Testis (tissue), 2 donors: ENCODE measurements at regions not wholly inside any gene's neighbourhood (a gene's known extent, or its start where the extent isn't known, plus 50 kb on each side); places are given as distances from the start of the nearest gene placed in this dataset.
"Not testable (repeated sequence)": the region's sequence is repeated elsewhere in the genome, so short reads cannot be mapped to it uniquely, and the experiment has no call there.

Experiments used
- DNase-seq: peaks from one replicate; pipeline ENCODE4 v3.0.0-alpha.2; 2019
- H3K27ac ChIP-seq, 2 donors: fragments of 200-600 bp; sonication (generic); one replicate each; pipeline ENCODE4 v1.5.1; 2019
- H3K27me3 ChIP-seq: fragments of 200-600 bp; sonication (generic); one replicate; pipeline ENCODE4 v1.5.1; 2019
- H3K36me3 ChIP-seq: fragments of 200-600 bp; sonication (generic); one replicate; pipeline ENCODE4 v1.5.1; 2017; ENCODE audit warnings: low read depth; ENCODE audit errors: missing control alignments
- H3K4me1 ChIP-seq: fragments of 200-600 bp; sonication (generic); one replicate; pipeline ENCODE4 v1.5.1; 2019
- H3K4me3 ChIP-seq, 2 donors: fragments of 200-600 bp; sonication (generic); one replicate each; pipeline ENCODE4 v1.5.1; 2017 to 2019
- H3K9me3 ChIP-seq: fragments of 200-600 bp; sonication (generic); one replicate; pipeline ENCODE4 v1.5.1; 2017
- POLR2A ChIP-seq: fragments of 450-650 bp; IDR thresholded peaks from one replicate; pipeline ENCODE4 v1.6.1; 2017; ENCODE audit warnings: antibody characterized with exemption, mild to moderate bottlenecking, moderate library complexity
- WGBS, 2 donors: methylation state at CpG; one replicate each; pipeline ENCODE4 v1.1.5; 2018; 5-methylcytosine and 5-hydroxymethylcytosine counted together
- intact Hi-C: fragments of 100-400 bp; cut with DNase I; formaldehyde crosslinking; loops from one replicate; pipeline ENCODE4 v1.15.1; 2023; ENCODE audit warnings: low total_unique reads
- TF ChIP-seq, protein P1 (sequence below), 3 experiments: fragments of 450-650 bp in 2 of 3; fragments of 200-600 bp in 1 of 3; sonication (generic) in 1 of 3; IDR thresholded peaks; one replicate each; pipeline ENCODE4 v1.5.1; 2016 to 2019; ENCODE audit warnings: antibody characterized with exemption in 3 of 3, mild to moderate bottlenecking in 2 of 3, moderate library complexity in 1 of 3

DNA sequence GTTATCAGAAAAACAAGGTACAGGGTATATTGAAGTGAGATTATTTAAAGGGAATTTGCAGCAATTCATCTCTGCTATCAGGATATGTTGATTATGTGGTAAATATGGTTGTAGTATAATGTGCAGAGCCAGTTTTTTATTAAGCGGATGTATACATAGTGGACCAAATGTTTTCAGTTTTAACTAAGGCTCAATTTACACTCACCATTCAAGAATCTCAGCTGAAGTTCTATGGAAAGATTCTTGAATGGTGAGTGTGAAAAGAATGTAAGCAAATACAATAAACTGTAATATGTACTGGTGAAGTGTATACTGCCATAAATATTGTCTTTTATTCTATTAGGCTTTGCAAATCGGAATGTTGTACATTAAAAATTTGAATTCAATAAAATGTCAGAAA, 895.9 kb upstream of the CDH10 start:
- WGBS, 2 donors = 85 to 90% methylated on average over 2 of the region's 2 CpGs
- H3K27me3 ChIP-seq = no peaks in the 10 kb centered on the region
- TF ChIP-seq, protein P1, sequence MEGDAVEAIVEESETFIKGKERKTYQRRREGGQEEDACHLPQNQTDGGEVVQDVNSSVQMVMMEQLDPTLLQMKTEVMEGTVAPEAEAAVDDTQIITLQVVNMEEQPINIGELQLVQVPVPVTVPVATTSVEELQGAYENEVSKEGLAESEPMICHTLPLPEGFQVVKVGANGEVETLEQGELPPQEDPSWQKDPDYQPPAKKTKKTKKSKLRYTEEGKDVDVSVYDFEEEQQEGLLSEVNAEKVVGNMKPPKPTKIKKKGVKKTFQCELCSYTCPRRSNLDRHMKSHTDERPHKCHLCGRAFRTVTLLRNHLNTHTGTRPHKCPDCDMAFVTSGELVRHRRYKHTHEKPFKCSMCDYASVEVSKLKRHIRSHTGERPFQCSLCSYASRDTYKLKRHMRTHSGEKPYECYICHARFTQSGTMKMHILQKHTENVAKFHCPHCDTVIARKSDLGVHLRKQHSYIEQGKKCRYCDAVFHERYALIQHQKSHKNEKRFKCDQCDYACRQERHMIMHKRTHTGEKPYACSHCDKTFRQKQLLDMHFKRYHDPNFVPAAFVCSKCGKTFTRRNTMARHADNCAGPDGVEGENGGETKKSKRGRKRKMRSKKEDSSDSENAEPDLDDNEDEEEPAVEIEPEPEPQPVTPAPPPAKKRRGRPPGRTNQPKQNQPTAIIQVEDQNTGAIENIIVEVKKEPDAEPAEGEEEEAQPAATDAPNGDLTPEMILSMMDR (IDR thresholded peaks at IDR 0.05) = no peak
- TF ChIP-seq POLR2A = no peak
- intact Hi-C loops = no loop called here
- no peak overlapping the region for H3K27ac ChIP-seq
- H3K36me3 ChIP-seq = peaks cover 3% of the 10 kb centered on the region
- no peaks in the 10 kb centered on the region for H3K4me1 ChIP-seq
- H3K9me3 ChIP-seq = no peaks in the 10 kb centered on the region
- DNase-seq = no peak
- no peak overlapping the region for H3K4me3 ChIP-seq

DNA sequence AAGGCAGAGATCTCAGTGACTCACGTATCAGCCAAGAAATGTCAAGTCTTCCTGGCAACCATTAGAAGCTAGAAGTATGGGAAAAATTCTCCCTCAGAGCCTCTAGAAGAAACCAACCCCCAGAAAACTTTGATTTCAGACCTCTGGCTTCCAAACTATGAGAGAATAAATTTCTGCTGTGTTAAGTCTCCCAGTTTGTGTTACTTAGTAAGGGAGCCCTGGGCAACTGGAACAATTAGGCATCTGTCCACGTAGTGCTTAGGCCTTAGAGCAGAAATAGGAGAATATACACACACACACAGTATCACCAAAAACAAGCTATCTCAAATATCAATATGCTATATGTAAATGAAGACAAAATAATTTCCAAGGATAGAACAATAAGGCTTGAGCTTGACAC, 894.8 kb upstream of the CDH10 start:
- Histone ChIP-seq H3K36me3 (peaks cover 3% of the 10 kb centered on the region), H3K27ac (no peak overlapping the region), H3K4me3 (no peak overlapping the region), H3K4me1 (no peaks in the 10 kb centered on the region), H3K9me3 (no peaks in the 10 kb centered on the region), H3K27me3 (no peaks in the 10 kb centered on the region)
- WGBS, 2 donors = 70 to 80% methylated on average over 2 of the region's 2 CpGs
- DNase-seq = no peak
- intact Hi-C loops = no loop called here
- TF ChIP-seq, protein P1 (IDR thresholded peaks at IDR 0.05) = no peak
- TF ChIP-seq POLR2A = no peak

DNA sequence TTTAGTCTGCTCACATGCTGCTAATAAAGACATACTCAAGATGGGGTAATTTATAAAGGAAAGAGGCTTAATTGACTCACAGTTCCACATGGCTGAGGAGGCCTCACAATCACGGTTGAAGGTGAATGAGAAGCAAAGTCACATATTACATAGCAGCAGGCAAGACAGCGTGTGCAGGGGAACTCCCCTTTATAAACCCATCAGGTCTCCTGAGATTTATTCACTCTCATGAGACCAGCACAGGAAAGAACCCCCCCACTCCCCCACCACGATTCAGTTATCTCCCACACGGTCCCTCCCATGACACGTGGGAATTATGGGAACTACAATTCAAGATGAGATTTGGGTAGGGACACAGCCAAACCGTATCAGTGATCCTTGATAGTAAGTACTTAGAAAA, 891.7 kb upstream of the CDH10 start:
- WGBS, 2 donors = 63 to 67% methylated on average over 6 of the region's 6 CpGs
- H3K27ac ChIP-seq, H3K4me3 ChIP-seq, intact Hi-C loops, DNase-seq, H3K36me3 ChIP-seq, H3K9me3 ChIP-seq, H3K4me1 ChIP-seq, H3K27me3 ChIP-seq: not testable (repeated sequence)

DNA sequence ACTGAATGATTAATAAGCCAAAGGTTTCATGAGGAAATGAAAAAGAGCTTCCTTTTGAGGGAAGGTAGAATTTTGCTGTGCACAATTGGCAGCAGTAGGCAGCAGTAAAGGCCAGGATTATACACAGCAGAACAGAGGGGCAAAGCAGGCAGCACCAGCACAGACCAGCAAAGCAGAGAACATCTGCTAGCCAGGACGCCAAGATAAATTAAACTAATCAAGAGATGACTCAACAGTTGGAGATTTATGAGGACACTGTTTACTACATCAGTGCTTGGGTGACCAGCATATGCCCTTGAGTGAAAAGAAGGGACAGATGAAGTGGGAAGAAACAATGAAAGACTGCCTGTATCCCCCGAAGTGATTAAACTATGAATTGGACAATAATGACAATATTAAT, 871.4 kb upstream of the CDH10 start:
- Histone ChIP-seq H3K27ac (no peak overlapping the region), H3K9me3 (no peaks in the 10 kb centered on the region), H3K4me1 (no peaks in the 10 kb centered on the region), H3K4me3 (no peak overlapping the region), H3K36me3 (no peaks in the 10 kb centered on the region), H3K27me3 (no peaks in the 10 kb centered on the region)
- 33 to 42% methylated on average over 2 of the region's 2 CpGs for WGBS, 2 donors
- no peak for DNase-seq
- TF ChIP-seq POLR2A = no peak
- TF ChIP-seq, protein P1 (IDR thresholded peaks at IDR 0.05) = no peak
- intact Hi-C loops = no loop called here

DNA sequence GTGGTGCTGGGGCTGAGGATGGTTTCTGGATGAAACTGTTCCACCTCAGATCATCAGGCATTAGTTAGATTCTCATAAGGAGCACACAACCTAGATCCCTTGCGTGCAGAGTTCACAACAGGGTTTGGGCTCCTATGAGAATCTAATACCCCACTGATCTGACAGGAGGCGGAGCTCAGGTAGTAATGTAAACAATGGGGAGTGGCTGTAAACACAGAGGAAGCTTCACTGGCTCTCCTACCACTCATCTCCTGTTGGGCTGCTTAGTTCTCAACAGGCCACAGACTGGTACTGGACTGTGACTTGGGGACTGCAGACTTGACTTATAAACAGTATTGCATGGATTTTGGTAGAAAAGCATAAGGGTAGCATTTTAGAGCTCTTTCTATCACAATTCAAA, 870.7 kb upstream of the CDH10 start:
- no peaks in the 10 kb centered on the region for H3K36me3 ChIP-seq
- whole genome bisulfite sequencing, 2 donors = 94% methylated on average over 2 of the region's 2 CpGs
- no peak overlapping the region for H3K27ac ChIP-seq
- intact Hi-C loops = no loop called here
- H3K9me3 ChIP-seq = no peaks in the 10 kb centered on the region
- TF ChIP-seq, protein P1 (IDR thresholded peaks at IDR 0.05) = no peak
- no peak for TF ChIP-seq POLR2A
- H3K4me1 ChIP-seq = no peaks in the 10 kb centered on the region
- no peak overlapping the region for H3K4me3 ChIP-seq
- H3K27me3 ChIP-seq = no peaks in the 10 kb centered on the region
- DNase-seq = no peak

DNA sequence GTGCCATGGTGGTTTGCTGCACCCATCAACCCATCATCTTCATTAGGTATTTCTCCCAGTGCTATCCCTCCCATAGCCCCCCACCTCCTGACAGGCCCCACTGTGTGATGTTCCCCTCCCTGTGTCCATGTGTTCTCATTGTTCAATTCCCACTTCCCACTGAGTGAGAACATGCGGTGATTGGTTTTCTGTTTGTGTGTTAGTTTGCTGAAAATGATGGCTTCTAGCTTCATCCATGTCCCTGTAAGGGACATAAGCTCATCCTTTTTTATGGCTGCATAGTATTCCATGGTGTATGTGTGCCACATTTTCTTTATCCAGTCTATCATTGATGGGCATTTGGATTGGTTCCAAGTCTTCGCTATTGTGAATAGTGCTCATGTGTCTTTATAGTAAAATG, 865.9 kb upstream of the CDH10 start:
- H3K4me3 ChIP-seq, H3K27ac ChIP-seq, DNase-seq, H3K36me3 ChIP-seq, H3K9me3 ChIP-seq, H3K4me1 ChIP-seq, H3K27me3 ChIP-seq, intact Hi-C loops: not testable (repeated sequence)
- WGBS, 2 donors = 92 to 95% methylated on average over 2 of the region's 2 CpGs

DNA sequence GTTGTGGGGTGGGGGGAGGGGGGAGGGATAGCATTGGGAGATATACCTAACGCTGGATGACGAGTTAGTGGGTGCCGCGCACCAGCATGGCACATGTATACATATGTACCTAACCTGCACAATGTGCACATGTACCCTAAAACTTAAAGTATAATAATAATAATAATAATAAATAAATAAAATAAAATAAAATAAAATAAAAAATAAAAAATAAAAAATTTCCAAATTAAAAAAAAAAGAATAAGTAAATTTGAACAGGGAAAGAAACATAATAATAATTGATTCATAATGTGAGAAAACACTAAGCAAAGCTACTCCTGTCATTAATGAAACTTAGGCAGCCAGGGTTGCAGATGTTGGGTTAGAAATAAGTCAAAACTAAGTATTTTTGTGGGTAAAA, 863.2 kb upstream of the CDH10 start:
- H3K9me3 ChIP-seq, H3K27me3 ChIP-seq, H3K4me3 ChIP-seq, DNase-seq, H3K4me1 ChIP-seq, H3K27ac ChIP-seq, intact Hi-C loops, H3K36me3 ChIP-seq: not testable (repeated sequence)
- WGBS, 2 donors = 94 to 97% methylated on average over 4 of the region's 4 CpGs
